GM23338 (cell line): ENCODE measurements at regions not wholly inside any gene's neighbourhood (a gene's known extent, or its start where the extent isn't known, plus 50 kb on each side); places are given as distances from the start of the nearest gene placed in this dataset.

Experiments used
- ATAC-seq: fragments of 200-7000 bp; cut with Tn5 transposase; 3 replicates; pipeline ENCODE4 v1.9.1; 2020
- DNase-seq: peaks from one replicate; pipeline ENCODE4 v3.0.0-alpha.2; 2015; ENCODE audit warnings: low spot score
- H2AFZ ChIP-seq: fragments of 200-600 bp; sonication (generic); 2 replicates; pipeline ENCODE4 v1.8.0; 2016; ENCODE audit warnings: antibody characterized with exemption, mild to moderate bottlenecking, moderate library complexity
- H3F3A ChIP-seq: fragments of 200-600 bp; sonication (generic); replicated peaks from 2 replicates; pipeline ENCODE4 v1.8.0; 2017; ENCODE audit warnings: antibody characterized with exemption, mixed run types, low read depth
- H3K27ac ChIP-seq: fragments of 200-600 bp; sonication (generic); 2 replicates; pipeline ENCODE4 v1.6.1; 2016; ENCODE audit warnings: low read depth
- H3K27me3 ChIP-seq: fragments of 200-600 bp; sonication (generic); 2 replicates; pipeline ENCODE4 v1.8.0; 2016; ENCODE audit warnings: mild to moderate bottlenecking, mixed run types, moderate library complexity; ENCODE audit not compliant: insufficient read depth
- H3K36me3 ChIP-seq: fragments of 200-600 bp; sonication (generic); 2 replicates; pipeline ENCODE4 v1.8.0; 2016; ENCODE audit warnings: mild to moderate bottlenecking; ENCODE audit not compliant: insufficient read depth
- H3K4me1 ChIP-seq: fragments of 200-600 bp; sonication (generic); 2 replicates; pipeline ENCODE4 v1.8.0; 2016; ENCODE audit warnings: mild to moderate bottlenecking, moderate library complexity; ENCODE audit not compliant: insufficient read depth
- H3K4me2 ChIP-seq: fragments of 200-600 bp; sonication (generic); 2 replicates; pipeline ENCODE4 v1.7.1; 2017; ENCODE audit warnings: mixed run types
- H3K4me3 ChIP-seq: fragments of 200-600 bp; sonication (generic); 2 replicates; pipeline ENCODE4 v1.6.1; 2016; ENCODE audit warnings: mixed run types
- H3K79me2 ChIP-seq: fragments of 200-600 bp; sonication (generic); replicated peaks from 2 replicates; pipeline ENCODE4 v1.8.0; 2017; ENCODE audit warnings: mild to moderate bottlenecking; ENCODE audit not compliant: insufficient read depth
- H3K9me2 ChIP-seq: fragments of 200-600 bp; sonication (generic); 2 replicates; pipeline ENCODE4 v1.8.0; 2017; ENCODE audit not compliant: insufficient read depth
- H4K20me1 ChIP-seq: fragments of 200-600 bp; sonication (generic); replicated peaks from 2 replicates; pipeline ENCODE4 v1.8.0; 2017; ENCODE audit warnings: mild to moderate bottlenecking; ENCODE audit not compliant: insufficient read depth
- H3K27ac Mint-ChIP-seq: 2 replicates; pipeline ENCODE4 v1.8.0; 2020; ENCODE audit warnings: inconsistent platforms, mild to moderate bottlenecking, moderate library complexity, mixed read lengths
- H3K27me3 Mint-ChIP-seq: 3 replicates; pipeline ENCODE4 v1.8.0; 2022; ENCODE audit warnings: low read depth, mild to moderate bottlenecking, moderate library complexity, mixed read lengths, inconsistent platforms; ENCODE audit not compliant: insufficient read depth, poor library complexity
- H3K36me3 Mint-ChIP-seq: 3 replicates; pipeline ENCODE4 v1.8.0; 2021; ENCODE audit warnings: low read depth, mild to moderate bottlenecking, inconsistent platforms, moderate library complexity, mixed read lengths
- H3K4me1 Mint-ChIP-seq: 3 replicates; pipeline ENCODE4 v1.8.0; 2020; ENCODE audit warnings: mild to moderate bottlenecking, inconsistent platforms, mixed read lengths
- H3K4me3 Mint-ChIP-seq: 3 replicates; pipeline ENCODE4 v1.8.0; 2021; ENCODE audit warnings: moderate library complexity, mild to moderate bottlenecking, inconsistent platforms, mixed read lengths
- H3K9me3 Mint-ChIP-seq: 3 replicates; pipeline ENCODE4 v1.8.0; 2020; ENCODE audit warnings: moderate library complexity, mild to moderate bottlenecking, inconsistent platforms, mixed read lengths
- CTCF ChIP-seq, 2 experiments: fragments of 200-600 bp in 1 of 2; sonication (generic) in 1 of 2; conservative IDR thresholded peaks; 2 replicates each; pipeline versions ENCODE4 v1.5.1 to v1.6.1; 2016 to 2017; ENCODE audit warnings: antibody characterized with exemption in 2 of 2, low read depth in 2 of 2, mild to moderate bottlenecking in 2 of 2, moderate library complexity in 1 of 2
- POLR2AphosphoS5 ChIP-seq: IDR thresholded peaks from 2 replicates; pipeline ENCODE4 v1.6.1; 2016; ENCODE audit warnings: antibody characterized with exemption, low read depth
- REST ChIP-seq: IDR thresholded peaks from one replicate; pipeline ENCODE4 v1.6.1; 2018; ENCODE audit warnings: antibody characterized with exemption; ENCODE audit not compliant: unreplicated experiment
- ZNF462 ChIP-seq: fragments of 250-450 bp; sonication (Bioruptor Pico); IDR thresholded peaks from 2 replicates; pipeline ENCODE4 v1.5.0; 2020; ENCODE audit warnings: mild to moderate bottlenecking, moderate library complexity

GRCh38 chr6:40124924-40125323 lies 190.7 kb upstream of the MOCS1 start:
- no peak overlapping the region for H3K27ac Mint-ChIP-seq
- no peak overlapping the region for H2AFZ ChIP-seq
- H3K27ac ChIP-seq, result no peak overlapping the region
- no peaks in the 10 kb centered on the region for H3K4me1 Mint-ChIP-seq
- H3K4me1 ChIP-seq, result no peaks in the 10 kb centered on the region
- H3K4me3 ChIP-seq, result no peak overlapping the region
- DNase-seq (no peak), ATAC-seq (no peak)
- TF ChIP-seq CTCF (conservative IDR thresholded peaks at IDR 0.05; ENCODE audit: low read depth in 2 of 2), result no peak
- TF ChIP-seq ZNF462 (CRISPR knock-in tag), result no peak
- no peak for TF ChIP-seq POLR2AphosphoS5
- TF ChIP-seq REST, result no peak
- H3K4me3 Mint-ChIP-seq, result no peak overlapping the region
- 0 out of 2 replicates have a peak, but pooled peaks cover 6% of the 10 kb centered on the region for H3K9me2 ChIP-seq
- no peaks in the 10 kb centered on the region for H3K36me3 Mint-ChIP-seq
- H3K4me2 ChIP-seq, result no peak overlapping the region
- H3K27me3 Mint-ChIP-seq, result no peaks in the 10 kb centered on the region
- no peaks in the 10 kb centered on the region for H3F3A ChIP-seq
- no peaks in the 10 kb centered on the region for H3K27me3 ChIP-seq
- H3K36me3 ChIP-seq, result no peaks in the 10 kb centered on the region
- no peaks in the 10 kb centered on the region for H3K9me3 Mint-ChIP-seq
- no peaks in the 10 kb centered on the region for H3K79me2 ChIP-seq
- no peaks in the 10 kb centered on the region for H4K20me1 ChIP-seq
